Liver (tissue), 8 donors: ENCODE measurements at regions not wholly inside any gene's neighbourhood (a gene's known extent, or its start where the extent isn't known, plus 50 kb on each side); places are given as distances from the start of the nearest gene placed in this dataset.

Experiments used
- DNase-seq: peaks from one replicate; pipeline ENCODE4 v3.0.0-alpha.2; 2017; ENCODE audit warnings: low spot score
- H3K27ac ChIP-seq, 2 donors: one replicate each; pipeline ENCODE4 v1.7.0; 2013; ENCODE audit warnings: inconsistent platforms in 2 of 2, low read length in 2 of 2, control low read depth in 1 of 2, low read depth in 1 of 2, mild to moderate bottlenecking in 1 of 2
- H3K27me3 ChIP-seq, 4 donors: one replicate each; pipeline versions ENCODE4 v1.6.1 to v1.7.0; 2013; ENCODE audit warnings: low read length in 3 of 4, inconsistent platforms in 1 of 4, mild to moderate bottlenecking in 1 of 4, moderate library complexity in 1 of 4; ENCODE audit not compliant: control insufficient read depth in 4 of 4, insufficient read depth in 4 of 4
- H3K36me3 ChIP-seq, 4 donors: one replicate each; pipeline versions ENCODE4 v1.6.1 to v1.7.0; 2013; ENCODE audit warnings: low read length in 3 of 4, mild to moderate bottlenecking in 3 of 4, low read depth in 1 of 4, moderate library complexity in 1 of 4; ENCODE audit not compliant: control insufficient read depth in 4 of 4, insufficient read depth in 3 of 4
- H3K4me1 ChIP-seq, 4 donors: one replicate each; pipeline versions ENCODE4 v1.6.1 to v1.7.0; 2013; ENCODE audit warnings: low read length in 3 of 4, mild to moderate bottlenecking in 3 of 4, moderate library complexity in 1 of 4; ENCODE audit not compliant: control insufficient read depth in 4 of 4, insufficient read depth in 4 of 4
- H3K4me3 ChIP-seq, 3 donors: one replicate each; pipeline versions ENCODE4 v1.6.1 to v1.7.0; 2013; ENCODE audit warnings: low read length in 3 of 3, control low read depth in 1 of 3, low read depth in 1 of 3, mild to moderate bottlenecking in 1 of 3
- H3K9ac ChIP-seq, 2 donors: one replicate each; pipeline ENCODE4 v1.7.0; 2013; ENCODE audit warnings: low read length in 2 of 2, mild to moderate bottlenecking in 2 of 2, moderate library complexity in 2 of 2, control low read depth in 1 of 2, low read depth in 1 of 2
- H3K9me3 ChIP-seq, 4 donors: one replicate each; pipeline versions ENCODE4 v1.6.1 to v1.7.0; 2013; ENCODE audit warnings: low read length in 3 of 4; ENCODE audit not compliant: control insufficient read depth in 4 of 4
- EGR1 ChIP-seq, 2 donors: IDR thresholded peaks; 2 replicates each; pipeline ENCODE4 v1.6.1; 2016 to 2018; ENCODE audit warnings: antibody characterized with exemption in 2 of 2, low read depth in 2 of 2
- FOXA1 ChIP-seq: IDR thresholded peaks from 2 replicates; pipeline ENCODE4 v1.6.1; 2016; ENCODE audit warnings: antibody characterized with exemption
- FOXA2 ChIP-seq: IDR thresholded peaks from 2 replicates; pipeline ENCODE4 v1.6.1; 2016; ENCODE audit warnings: antibody characterized with exemption
- GABPA ChIP-seq, 2 donors: IDR thresholded peaks in 1 of 2; conservative IDR thresholded peaks in 1 of 2; 2 replicates each; pipeline ENCODE4 v1.6.1; 2016; ENCODE audit warnings: antibody characterized with exemption in 2 of 2, mild to moderate bottlenecking in 1 of 2, moderate library complexity in 1 of 2
- HNF4A ChIP-seq, 2 donors: conservative IDR thresholded peaks; 2 replicates each; pipeline ENCODE4 v1.6.1; 2016; ENCODE audit warnings: antibody characterized with exemption in 2 of 2, mild to moderate bottlenecking in 2 of 2
- HNF4G ChIP-seq: IDR thresholded peaks from 2 replicates; pipeline ENCODE4 v1.6.1; 2016; ENCODE audit warnings: antibody characterized with exemption
- JUND ChIP-seq, 2 donors: IDR thresholded peaks; 2 replicates each; pipeline ENCODE4 v1.6.1; 2016; ENCODE audit warnings: antibody characterized with exemption in 2 of 2
- NR2F2 ChIP-seq: IDR thresholded peaks from 2 replicates; pipeline ENCODE4 v1.6.1; 2016; ENCODE audit warnings: antibody characterized with exemption
- RAD21 ChIP-seq, 2 donors: IDR thresholded peaks; 2 replicates each; pipeline ENCODE4 v1.6.1; 2016; ENCODE audit warnings: antibody characterized with exemption in 2 of 2, mild to moderate bottlenecking in 2 of 2
- RXRA ChIP-seq, 2 donors: IDR thresholded peaks; 2 replicates each; pipeline ENCODE4 v1.6.1; 2017 to 2018; ENCODE audit warnings: antibody characterized with exemption in 2 of 2, mild to moderate bottlenecking in 1 of 2
- SP1 ChIP-seq: IDR thresholded peaks from 2 replicates; pipeline ENCODE4 v1.6.1; 2018; ENCODE audit warnings: antibody characterized with exemption, mild to moderate bottlenecking
- TAF1 ChIP-seq: conservative IDR thresholded peaks from 2 replicates; pipeline ENCODE4 v1.6.1; 2016; ENCODE audit warnings: antibody characterized with exemption, mild to moderate bottlenecking
- YY1 ChIP-seq: IDR thresholded peaks from 2 replicates; pipeline ENCODE4 v1.6.1; 2016; ENCODE audit warnings: antibody characterized with exemption, mild to moderate bottlenecking
- WGBS: extraction: QIAGEN DNeasy Blood & Tissue Kit; methylation state at CpG from one replicate; pipeline ENCODE4 v1.1.7; 2013; 5-methylcytosine and 5-hydroxymethylcytosine counted together
- TF ChIP-seq, protein P1 (sequence below): IDR thresholded peaks from 2 replicates; pipeline ENCODE4 v1.6.1; 2016; ENCODE audit warnings: antibody characterized with exemption
- TF ChIP-seq, protein P2 (sequence below): IDR thresholded peaks from 2 replicates; pipeline ENCODE4 v1.6.1; 2016; ENCODE audit warnings: antibody characterized with exemption, mild to moderate bottlenecking
- TF ChIP-seq, protein P3 (sequence below): IDR thresholded peaks from 2 replicates; pipeline ENCODE4 v1.6.1; 2016; ENCODE audit warnings: antibody characterized with exemption
- TF ChIP-seq, protein P4 (sequence below): IDR thresholded peaks from 2 replicates; pipeline ENCODE4 v1.6.1; 2016; ENCODE audit warnings: antibody characterized with exemption
- TF ChIP-seq, protein P5 (sequence below): fragments of 150-350 bp; IDR thresholded peaks from 2 replicates; pipeline ENCODE4 v1.5.1; 2017; ENCODE audit warnings: improper control_type of control experiment, low read depth, low read length; ENCODE audit not compliant: missing input control
- donor health status: healthy.
- donor health status: healthy.
- donor health status: healthy.
- donor health status: healthy.
- donor health status: healthy.

DNA sequence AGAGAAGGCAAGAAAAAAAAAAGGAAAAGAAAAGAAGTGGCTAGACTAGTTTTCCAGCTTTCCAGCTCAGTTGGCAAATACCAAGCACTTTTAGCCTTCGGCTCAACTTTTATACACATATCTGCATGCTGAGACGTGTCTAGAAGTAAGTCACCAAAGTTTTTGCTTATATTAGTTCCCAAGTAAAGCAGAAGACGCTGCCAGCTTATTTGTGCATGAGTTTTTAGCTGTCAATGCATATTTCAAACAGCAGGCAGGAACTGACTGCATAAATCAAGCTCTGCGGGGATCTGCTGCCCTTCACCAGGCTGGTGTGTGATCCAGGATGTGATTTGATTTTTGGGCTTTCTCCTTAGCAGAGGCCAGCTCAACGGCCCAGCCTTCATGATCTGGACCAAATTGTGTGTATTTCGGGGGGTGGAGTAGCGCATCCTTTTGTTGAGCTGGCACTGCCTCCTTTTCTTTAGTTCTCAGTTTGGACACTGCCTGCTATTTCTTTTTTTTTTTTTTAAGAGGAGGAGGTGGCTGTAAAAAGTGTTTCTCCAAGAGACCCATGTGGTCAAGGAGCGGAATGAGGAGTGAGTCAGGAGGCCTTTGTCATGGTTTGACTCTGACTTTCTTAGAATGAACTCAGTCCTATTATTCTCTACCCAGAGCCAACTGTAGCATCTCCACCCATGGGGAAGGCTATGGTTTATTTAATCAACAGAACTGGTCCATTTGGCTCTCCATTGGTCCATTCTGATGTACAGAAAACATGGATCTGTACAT is 162.6 kb upstream of the XYLT1 start (continued):
- TF ChIP-seq, protein P1, sequence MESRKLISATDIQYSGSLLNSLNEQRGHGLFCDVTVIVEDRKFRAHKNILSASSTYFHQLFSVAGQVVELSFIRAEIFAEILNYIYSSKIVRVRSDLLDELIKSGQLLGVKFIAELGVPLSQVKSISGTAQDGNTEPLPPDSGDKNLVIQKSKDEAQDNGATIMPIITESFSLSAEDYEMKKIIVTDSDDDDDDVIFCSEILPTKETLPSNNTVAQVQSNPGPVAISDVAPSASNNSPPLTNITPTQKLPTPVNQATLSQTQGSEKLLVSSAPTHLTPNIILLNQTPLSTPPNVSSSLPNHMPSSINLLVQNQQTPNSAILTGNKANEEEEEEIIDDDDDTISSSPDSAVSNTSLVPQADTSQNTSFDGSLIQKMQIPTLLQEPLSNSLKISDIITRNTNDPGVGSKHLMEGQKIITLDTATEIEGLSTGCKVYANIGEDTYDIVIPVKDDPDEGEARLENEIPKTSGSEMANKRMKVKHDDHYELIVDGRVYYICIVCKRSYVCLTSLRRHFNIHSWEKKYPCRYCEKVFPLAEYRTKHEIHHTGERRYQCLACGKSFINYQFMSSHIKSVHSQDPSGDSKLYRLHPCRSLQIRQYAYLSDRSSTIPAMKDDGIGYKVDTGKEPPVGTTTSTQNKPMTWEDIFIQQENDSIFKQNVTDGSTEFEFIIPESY: no peak
- TF ChIP-seq EGR1 (IDR thresholded peaks at IDR 0.05; ENCODE audit: low read depth in 2 of 2): no peak

- Histone ChIP-seq H3K27ac (no peak overlapping the region), H3K4me1 (no peaks in the 10 kb centered on the region), H3K9ac (no peak overlapping the region), H3K4me3 (no peak overlapping the region), H3K36me3 (no peaks in the 10 kb centered on the region), H3K9me3 (peaks cover 0 to 1% (median 0%) of the 10 kb centered on the region in 4 donors), H3K27me3 (peaks cover 0 to 2% (median under 1%) of the 10 kb centered on the region in 4 donors)
- TF ChIP-seq, protein P2, sequence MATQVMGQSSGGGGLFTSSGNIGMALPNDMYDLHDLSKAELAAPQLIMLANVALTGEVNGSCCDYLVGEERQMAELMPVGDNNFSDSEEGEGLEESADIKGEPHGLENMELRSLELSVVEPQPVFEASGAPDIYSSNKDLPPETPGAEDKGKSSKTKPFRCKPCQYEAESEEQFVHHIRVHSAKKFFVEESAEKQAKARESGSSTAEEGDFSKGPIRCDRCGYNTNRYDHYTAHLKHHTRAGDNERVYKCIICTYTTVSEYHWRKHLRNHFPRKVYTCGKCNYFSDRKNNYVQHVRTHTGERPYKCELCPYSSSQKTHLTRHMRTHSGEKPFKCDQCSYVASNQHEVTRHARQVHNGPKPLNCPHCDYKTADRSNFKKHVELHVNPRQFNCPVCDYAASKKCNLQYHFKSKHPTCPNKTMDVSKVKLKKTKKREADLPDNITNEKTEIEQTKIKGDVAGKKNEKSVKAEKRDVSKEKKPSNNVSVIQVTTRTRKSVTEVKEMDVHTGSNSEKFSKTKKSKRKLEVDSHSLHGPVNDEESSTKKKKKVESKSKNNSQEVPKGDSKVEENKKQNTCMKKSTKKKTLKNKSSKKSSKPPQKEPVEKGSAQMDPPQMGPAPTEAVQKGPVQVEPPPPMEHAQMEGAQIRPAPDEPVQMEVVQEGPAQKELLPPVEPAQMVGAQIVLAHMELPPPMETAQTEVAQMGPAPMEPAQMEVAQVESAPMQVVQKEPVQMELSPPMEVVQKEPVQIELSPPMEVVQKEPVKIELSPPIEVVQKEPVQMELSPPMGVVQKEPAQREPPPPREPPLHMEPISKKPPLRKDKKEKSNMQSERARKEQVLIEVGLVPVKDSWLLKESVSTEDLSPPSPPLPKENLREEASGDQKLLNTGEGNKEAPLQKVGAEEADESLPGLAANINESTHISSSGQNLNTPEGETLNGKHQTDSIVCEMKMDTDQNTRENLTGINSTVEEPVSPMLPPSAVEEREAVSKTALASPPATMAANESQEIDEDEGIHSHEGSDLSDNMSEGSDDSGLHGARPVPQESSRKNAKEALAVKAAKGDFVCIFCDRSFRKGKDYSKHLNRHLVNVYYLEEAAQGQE: no peak
- TF ChIP-seq, protein P1: no peak
- TF ChIP-seq GABPA (IDR thresholded peaks at IDR 0.05 in 1 of 2, conservative IDR thresholded peaks at IDR 0.05 in 1 of 2) (no peak), RAD21 (IDR thresholded peaks at IDR 0.05) (no peak), NR2F2 (no peak), FOXA1 (no peak), EGR1 (IDR thresholded peaks at IDR 0.05; ENCODE audit: low read depth in 2 of 2) (no peak), JUND (IDR thresholded peaks at IDR 0.05) (no peak), HNF4G (no peak), TAF1 (no peak), HNF4A (conservative IDR thresholded peaks at IDR 0.05) (no peak), SP1 (no peak), YY1 (no peak), RXRA (IDR thresholded peaks at IDR 0.05) (no peak), FOXA2 (no peak)
- TF ChIP-seq, protein P3, sequence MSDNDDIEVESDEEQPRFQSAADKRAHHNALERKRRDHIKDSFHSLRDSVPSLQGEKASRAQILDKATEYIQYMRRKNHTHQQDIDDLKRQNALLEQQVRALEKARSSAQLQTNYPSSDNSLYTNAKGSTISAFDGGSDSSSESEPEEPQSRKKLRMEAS: no peak
- TF ChIP-seq, protein P4, sequence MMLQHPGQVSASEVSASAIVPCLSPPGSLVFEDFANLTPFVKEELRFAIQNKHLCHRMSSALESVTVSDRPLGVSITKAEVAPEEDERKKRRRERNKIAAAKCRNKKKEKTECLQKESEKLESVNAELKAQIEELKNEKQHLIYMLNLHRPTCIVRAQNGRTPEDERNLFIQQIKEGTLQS: no peak
- TF ChIP-seq, protein P5, sequence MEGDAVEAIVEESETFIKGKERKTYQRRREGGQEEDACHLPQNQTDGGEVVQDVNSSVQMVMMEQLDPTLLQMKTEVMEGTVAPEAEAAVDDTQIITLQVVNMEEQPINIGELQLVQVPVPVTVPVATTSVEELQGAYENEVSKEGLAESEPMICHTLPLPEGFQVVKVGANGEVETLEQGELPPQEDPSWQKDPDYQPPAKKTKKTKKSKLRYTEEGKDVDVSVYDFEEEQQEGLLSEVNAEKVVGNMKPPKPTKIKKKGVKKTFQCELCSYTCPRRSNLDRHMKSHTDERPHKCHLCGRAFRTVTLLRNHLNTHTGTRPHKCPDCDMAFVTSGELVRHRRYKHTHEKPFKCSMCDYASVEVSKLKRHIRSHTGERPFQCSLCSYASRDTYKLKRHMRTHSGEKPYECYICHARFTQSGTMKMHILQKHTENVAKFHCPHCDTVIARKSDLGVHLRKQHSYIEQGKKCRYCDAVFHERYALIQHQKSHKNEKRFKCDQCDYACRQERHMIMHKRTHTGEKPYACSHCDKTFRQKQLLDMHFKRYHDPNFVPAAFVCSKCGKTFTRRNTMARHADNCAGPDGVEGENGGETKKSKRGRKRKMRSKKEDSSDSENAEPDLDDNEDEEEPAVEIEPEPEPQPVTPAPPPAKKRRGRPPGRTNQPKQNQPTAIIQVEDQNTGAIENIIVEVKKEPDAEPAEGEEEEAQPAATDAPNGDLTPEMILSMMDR: no peak
- 75% methylated on average over 8 of the region's 8 CpGs for WGBS
- DNase-seq: no peak
Observed at GRCh38 chr16:17632667-17633066, 161.9 kb upstream of the XYLT1 start.
